C4-2B (cell line): ENCODE measurements at regions not wholly inside any gene's neighbourhood (a gene's known extent, or its start where the extent isn't known, plus 50 kb on each side); places are given as distances from the start of the nearest gene placed in this dataset.

Experiments
- ZFX ChIP-seq: fragments of 450-650 bp; IDR thresholded peaks from 2 replicates; pipeline ENCODE4 v1.6.1; 2017
- TF ChIP-seq, protein P1 (sequence below): fragments of 450-650 bp; conservative IDR thresholded peaks from 2 replicates; pipeline ENCODE4 v1.5.1; 2017; ENCODE audit warnings: mild to moderate bottlenecking

DNA sequence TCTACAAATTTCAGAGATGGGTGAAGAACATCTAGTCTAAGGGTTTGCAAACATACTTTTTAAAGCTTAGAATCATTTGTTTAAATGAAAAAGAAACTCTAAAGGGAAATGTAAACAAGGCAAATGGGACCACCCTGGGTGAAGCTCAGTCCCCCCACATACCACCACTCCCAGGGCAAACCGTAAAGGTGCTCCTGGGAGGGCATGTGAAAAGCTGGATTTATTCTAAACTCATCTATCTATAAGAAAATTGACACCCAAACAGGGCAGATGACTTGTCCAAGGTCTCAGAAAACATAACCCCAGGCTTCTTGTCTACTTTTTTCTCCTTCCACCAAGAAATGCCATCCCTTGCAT is 223.3 kb upstream of the PRKCQ start:
- TF ChIP-seq, protein P1, sequence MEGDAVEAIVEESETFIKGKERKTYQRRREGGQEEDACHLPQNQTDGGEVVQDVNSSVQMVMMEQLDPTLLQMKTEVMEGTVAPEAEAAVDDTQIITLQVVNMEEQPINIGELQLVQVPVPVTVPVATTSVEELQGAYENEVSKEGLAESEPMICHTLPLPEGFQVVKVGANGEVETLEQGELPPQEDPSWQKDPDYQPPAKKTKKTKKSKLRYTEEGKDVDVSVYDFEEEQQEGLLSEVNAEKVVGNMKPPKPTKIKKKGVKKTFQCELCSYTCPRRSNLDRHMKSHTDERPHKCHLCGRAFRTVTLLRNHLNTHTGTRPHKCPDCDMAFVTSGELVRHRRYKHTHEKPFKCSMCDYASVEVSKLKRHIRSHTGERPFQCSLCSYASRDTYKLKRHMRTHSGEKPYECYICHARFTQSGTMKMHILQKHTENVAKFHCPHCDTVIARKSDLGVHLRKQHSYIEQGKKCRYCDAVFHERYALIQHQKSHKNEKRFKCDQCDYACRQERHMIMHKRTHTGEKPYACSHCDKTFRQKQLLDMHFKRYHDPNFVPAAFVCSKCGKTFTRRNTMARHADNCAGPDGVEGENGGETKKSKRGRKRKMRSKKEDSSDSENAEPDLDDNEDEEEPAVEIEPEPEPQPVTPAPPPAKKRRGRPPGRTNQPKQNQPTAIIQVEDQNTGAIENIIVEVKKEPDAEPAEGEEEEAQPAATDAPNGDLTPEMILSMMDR: no peak
- no peak for TF ChIP-seq ZFX
